ENCODE measurements at regions not wholly inside any gene's neighbourhood (a gene's known extent, or its start where the extent isn't known, plus 50 kb on each side); places are given as distances from the start of the nearest gene placed in this dataset.

DNA sequence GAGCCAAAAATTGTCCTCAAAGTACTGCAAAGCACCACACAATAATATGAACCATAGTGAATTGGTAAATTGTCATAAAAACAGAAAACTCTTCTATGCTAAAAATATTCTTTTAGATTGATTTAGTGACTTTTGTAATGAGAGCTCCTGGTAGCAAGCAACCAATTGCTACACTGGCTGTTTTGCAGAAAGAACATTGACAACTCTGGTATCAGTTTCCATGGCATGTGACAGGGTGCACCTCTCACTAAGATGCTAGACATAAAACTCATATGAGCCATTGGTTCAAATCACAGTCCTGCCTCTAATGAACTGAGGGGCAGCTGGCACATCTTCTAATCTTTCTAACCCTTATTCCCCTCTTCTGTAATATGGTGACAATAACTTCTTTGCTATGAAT, 212.2 kb downstream of the HS3ST1 start:
- no peaks in the 10 kb centered on the region for H3K9me3 ChIP-seq (ENCODE audit: insufficient read depth, low read length)
- H3K4me1 ChIP-seq (ENCODE audit: insufficient read depth, insufficient read length) = no peaks in the 10 kb centered on the region
- H3K9ac ChIP-seq (ENCODE audit: insufficient read length, low read depth) = no peak overlapping the region
- no peaks in the 10 kb centered on the region for H3K36me3 ChIP-seq (ENCODE audit: insufficient read depth, insufficient read length, low read length)
- no peaks in the 10 kb centered on the region for H3K27me3 ChIP-seq (ENCODE audit: insufficient read depth, insufficient read length)
- no peak overlapping the region for H3K4me3 ChIP-seq (ENCODE audit: insufficient read length, low read depth)
- no peak for DNase-seq (ENCODE audit: low read depth, low spot score)
- TF ChIP-seq SUZ12 (IDR thresholded peaks at IDR 0.05; ENCODE audit: extremely low read depth, insufficient read depth, insufficient read length) (no peak), YY1 (IDR thresholded peaks at IDR 0.05; ENCODE audit: insufficient read depth, insufficient read length) (no peak), ZNF274 (IDR thresholded peaks at IDR 0.05; ENCODE audit: low read depth, low read length) (no peak)

GRCh38 chr4:11214281-11214680, 214.4 kb downstream of the HS3ST1 start:
- H3K9me3 ChIP-seq (ENCODE audit: insufficient read depth, low read length) = no peaks in the 10 kb centered on the region
- H3K36me3 ChIP-seq (ENCODE audit: insufficient read depth, insufficient read length, low read length) = no peaks in the 10 kb centered on the region
- TF ChIP-seq YY1 (IDR thresholded peaks at IDR 0.05; ENCODE audit: insufficient read depth, insufficient read length) (no peak), SUZ12 (IDR thresholded peaks at IDR 0.05; ENCODE audit: extremely low read depth, insufficient read depth, insufficient read length) (no peak), ZNF274 (IDR thresholded peaks at IDR 0.05; ENCODE audit: low read depth, low read length) (no peak)

GRCh38 chr4:11209826-11210225, 218.9 kb downstream of the HS3ST1 start:
- Histone ChIP-seq H3K4me1 (ENCODE audit: insufficient read depth, insufficient read length) (no peaks in the 10 kb centered on the region), H3K4me3 (ENCODE audit: insufficient read length, low read depth) (no peak overlapping the region), H3K9me3 (ENCODE audit: insufficient read depth, low read length) (peaks cover 14% of the 10 kb centered on the region), H3K9ac (ENCODE audit: insufficient read length, low read depth) (no peak overlapping the region), H3K27me3 (ENCODE audit: insufficient read depth, insufficient read length) (no peaks in the 10 kb centered on the region), H3K36me3 (ENCODE audit: insufficient read depth, insufficient read length, low read length) (no peaks in the 10 kb centered on the region)
- no peak for DNase-seq (ENCODE audit: low read depth, low spot score)
- TF ChIP-seq YY1 (IDR thresholded peaks at IDR 0.05; ENCODE audit: insufficient read depth, insufficient read length) = no peak
- TF ChIP-seq SUZ12 (IDR thresholded peaks at IDR 0.05; ENCODE audit: extremely low read depth, insufficient read depth, insufficient read length) = no peak
- no peak for TF ChIP-seq ZNF274 (IDR thresholded peaks at IDR 0.05; ENCODE audit: low read depth, low read length)

More at GRCh38 chr4:11214281-11214680, 214.4 kb downstream of the HS3ST1 start:
- DNase-seq (ENCODE audit: low read depth, low spot score) = no peak
- Histone ChIP-seq H3K4me3 (ENCODE audit: insufficient read length, low read depth) (no peak overlapping the region), H3K4me1 (ENCODE audit: insufficient read depth, insufficient read length) (no peaks in the 10 kb centered on the region), H3K27me3 (ENCODE audit: insufficient read depth, insufficient read length) (no peaks in the 10 kb centered on the region), H3K9ac (ENCODE audit: insufficient read length, low read depth) (no peak overlapping the region)

DNA sequence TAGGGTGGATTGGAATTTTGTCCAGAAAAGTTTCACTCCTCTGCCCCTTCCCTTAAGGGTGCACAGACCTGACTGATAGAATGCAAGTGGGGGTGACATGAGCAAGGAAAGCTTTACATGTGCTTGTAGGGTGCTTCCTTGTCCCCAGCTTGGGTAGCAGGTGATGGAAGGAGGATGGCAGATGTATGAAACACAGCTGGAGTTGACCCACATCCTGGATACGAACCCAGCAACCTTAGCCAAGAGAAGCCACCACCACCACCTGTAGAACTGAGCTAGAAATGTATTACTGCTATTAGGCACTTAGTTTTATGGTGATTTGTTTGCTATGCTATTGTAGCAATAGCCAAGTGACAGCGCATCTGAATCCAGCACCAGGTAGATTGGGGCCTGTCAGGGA, 227.4 kb downstream of the HS3ST1 start:
- no peaks in the 10 kb centered on the region for H3K27me3 ChIP-seq (ENCODE audit: insufficient read depth, insufficient read length)
- no peak overlapping the region for H3K4me3 ChIP-seq (ENCODE audit: insufficient read length, low read depth)
- H3K9ac ChIP-seq (ENCODE audit: insufficient read length, low read depth) = no peak overlapping the region
- H3K36me3 ChIP-seq (ENCODE audit: insufficient read depth, insufficient read length, low read length) = no peaks in the 10 kb centered on the region
- TF ChIP-seq SUZ12 (IDR thresholded peaks at IDR 0.05; ENCODE audit: extremely low read depth, insufficient read depth, insufficient read length) (no peak), ZNF274 (IDR thresholded peaks at IDR 0.05; ENCODE audit: low read depth, low read length) (no peak), YY1 (IDR thresholded peaks at IDR 0.05; ENCODE audit: insufficient read depth, insufficient read length) (no peak)
- DNase-seq (ENCODE audit: low read depth, low spot score) = no peak
- no peaks in the 10 kb centered on the region for H3K4me1 ChIP-seq (ENCODE audit: insufficient read depth, insufficient read length)
- no peaks in the 10 kb centered on the region for H3K9me3 ChIP-seq (ENCODE audit: insufficient read depth, low read length)

DNA sequence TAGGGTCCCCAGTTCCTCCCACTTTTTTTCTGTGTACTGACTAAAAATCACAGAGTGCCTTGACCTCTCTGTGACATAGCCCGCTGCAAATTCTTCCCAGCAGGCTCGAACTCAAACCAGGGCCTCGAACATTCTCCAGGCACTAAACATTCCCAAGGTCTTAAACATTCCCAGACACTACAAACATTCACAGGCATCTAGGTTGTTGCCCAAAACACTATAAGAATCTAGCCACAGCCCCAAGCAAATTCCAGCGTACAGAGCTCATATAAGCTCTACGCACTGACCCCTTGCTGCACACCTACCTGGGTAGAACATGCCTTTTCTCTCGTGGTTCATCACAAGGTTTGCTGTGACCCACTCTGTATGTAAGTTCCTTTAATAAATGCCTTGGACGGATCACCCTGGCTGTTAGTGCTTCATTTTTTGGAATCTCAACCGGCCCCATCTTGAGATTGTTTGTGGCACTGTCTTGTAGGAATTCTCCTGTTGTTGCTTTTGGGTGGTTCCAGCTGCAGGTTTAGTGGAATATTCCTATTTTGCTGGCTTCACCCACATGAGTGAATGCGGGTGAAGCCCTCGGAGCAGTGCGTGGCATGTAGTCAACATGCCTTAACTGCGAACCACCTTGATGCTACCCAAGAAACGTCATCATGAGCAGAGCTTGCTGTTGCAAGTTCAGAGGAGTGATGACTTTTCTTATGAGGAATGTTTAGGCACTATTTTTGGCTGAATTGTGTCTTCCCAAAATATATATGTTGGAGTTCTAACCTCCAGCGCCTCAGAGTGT, 230.0 kb downstream of the HS3ST1 start:
- no peaks in the 10 kb centered on the region for H3K4me1 ChIP-seq (ENCODE audit: insufficient read depth, insufficient read length)
- H3K9me3 ChIP-seq (ENCODE audit: insufficient read depth, low read length) = no peaks in the 10 kb centered on the region
- DNase-seq (ENCODE audit: low read depth, low spot score) = no peak
- no peak overlapping the region for H3K4me3 ChIP-seq (ENCODE audit: insufficient read length, low read depth)
- TF ChIP-seq YY1 (IDR thresholded peaks at IDR 0.05; ENCODE audit: insufficient read depth, insufficient read length) (no peak), ZNF274 (IDR thresholded peaks at IDR 0.05; ENCODE audit: low read depth, low read length) (no peak), SUZ12 (IDR thresholded peaks at IDR 0.05; ENCODE audit: extremely low read depth, insufficient read depth, insufficient read length) (no peak)
- H3K9ac ChIP-seq (ENCODE audit: insufficient read length, low read depth) = no peak overlapping the region
- H3K27me3 ChIP-seq (ENCODE audit: insufficient read depth, insufficient read length) = no peaks in the 10 kb centered on the region
- H3K36me3 ChIP-seq (ENCODE audit: insufficient read depth, insufficient read length, low read length) = no peaks in the 10 kb centered on the region

DNA sequence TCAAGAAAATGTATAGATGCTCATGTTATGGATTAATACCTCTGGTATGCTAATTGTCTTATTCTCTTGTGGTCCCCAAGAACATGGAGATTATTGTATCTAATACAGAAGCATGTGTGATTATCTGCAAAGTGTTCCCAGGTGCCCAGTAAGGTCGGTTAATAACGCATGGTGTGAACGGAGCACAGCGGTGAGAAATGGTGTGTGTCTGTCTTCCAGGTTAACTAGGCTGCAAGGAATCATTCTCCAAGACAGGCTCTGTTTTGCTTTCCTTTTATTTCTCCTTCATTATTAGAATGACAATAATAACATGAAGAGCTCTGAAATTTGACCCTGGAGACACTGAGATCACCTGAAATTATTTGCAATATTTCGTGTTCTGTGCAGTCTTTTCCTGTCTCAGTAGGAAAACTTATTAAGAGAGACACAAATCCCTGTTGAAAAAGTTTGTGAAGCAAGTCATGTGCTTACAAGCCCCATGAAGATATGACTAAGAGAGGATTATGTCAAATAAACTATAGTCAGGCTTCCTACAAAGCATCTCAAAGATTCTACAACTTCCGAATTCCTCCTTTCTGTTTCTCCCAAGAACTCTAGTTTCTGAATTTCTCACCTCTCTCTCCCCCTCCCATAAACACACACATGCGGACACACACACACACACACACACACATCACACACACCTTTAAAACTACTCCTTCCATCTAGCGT, 230.9 kb downstream of the HS3ST1 start:
- no peaks in the 10 kb centered on the region for H3K9me3 ChIP-seq (ENCODE audit: insufficient read depth, low read length)

DNA sequence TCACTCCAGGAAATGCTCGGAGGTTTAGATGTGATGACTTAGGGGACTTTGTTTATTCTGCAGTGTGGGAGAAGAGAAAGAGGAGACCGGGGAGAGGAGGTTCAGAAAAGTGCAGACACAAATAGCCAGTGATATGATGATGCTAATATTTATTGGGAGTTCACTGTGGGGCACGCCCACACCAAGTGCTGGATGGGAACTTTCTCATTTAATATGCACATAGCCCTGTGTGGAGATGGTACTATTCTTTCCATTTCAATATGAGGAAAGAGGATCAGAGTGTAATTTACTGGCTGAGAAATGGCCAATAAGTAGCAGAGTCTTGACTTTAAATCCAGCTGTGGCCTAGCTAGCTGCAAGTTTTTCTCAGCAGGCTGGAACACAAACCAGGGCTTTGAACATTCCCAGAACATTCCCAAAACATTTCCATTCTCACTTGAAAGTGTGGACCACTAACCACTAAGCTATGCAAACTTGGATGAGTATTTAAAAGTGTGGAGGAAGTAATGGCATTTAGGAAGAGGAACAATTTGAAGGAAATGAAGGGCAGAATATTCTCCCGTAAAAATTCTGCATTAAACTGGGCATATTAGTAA, 231.7 kb downstream of the HS3ST1 start:
- Histone ChIP-seq H3K9ac (ENCODE audit: insufficient read length, low read depth) (no peak overlapping the region), H3K9me3 (ENCODE audit: insufficient read depth, low read length) (no peaks in the 10 kb centered on the region), H3K4me3 (ENCODE audit: insufficient read length, low read depth) (no peak overlapping the region), H3K4me1 (ENCODE audit: insufficient read depth, insufficient read length) (no peaks in the 10 kb centered on the region), H3K27me3 (ENCODE audit: insufficient read depth, insufficient read length) (no peaks in the 10 kb centered on the region), H3K36me3 (ENCODE audit: insufficient read depth, insufficient read length, low read length) (no peaks in the 10 kb centered on the region)
- no peak for DNase-seq (ENCODE audit: low read depth, low spot score)
- TF ChIP-seq SUZ12 (IDR thresholded peaks at IDR 0.05; ENCODE audit: extremely low read depth, insufficient read depth, insufficient read length) = no peak
- no peak for TF ChIP-seq YY1 (IDR thresholded peaks at IDR 0.05; ENCODE audit: insufficient read depth, insufficient read length)
- TF ChIP-seq ZNF274 (IDR thresholded peaks at IDR 0.05; ENCODE audit: low read depth, low read length) = no peak

More for the DNA sequence above, 230.9 kb downstream of the HS3ST1 start:
- H3K4me1 ChIP-seq (ENCODE audit: insufficient read depth, insufficient read length) = no peaks in the 10 kb centered on the region
- no peak overlapping the region for H3K4me3 ChIP-seq (ENCODE audit: insufficient read length, low read depth)
- TF ChIP-seq YY1 (IDR thresholded peaks at IDR 0.05; ENCODE audit: insufficient read depth, insufficient read length) = no peak
- TF ChIP-seq ZNF274 (IDR thresholded peaks at IDR 0.05; ENCODE audit: low read depth, low read length) = no peak
- TF ChIP-seq SUZ12 (IDR thresholded peaks at IDR 0.05; ENCODE audit: extremely low read depth, insufficient read depth, insufficient read length) = no peak
- no peaks in the 10 kb centered on the region for H3K36me3 ChIP-seq (ENCODE audit: insufficient read depth, insufficient read length, low read length)
- H3K9ac ChIP-seq (ENCODE audit: insufficient read length, low read depth) = no peak overlapping the region
- no peaks in the 10 kb centered on the region for H3K27me3 ChIP-seq (ENCODE audit: insufficient read depth, insufficient read length)
- no peak for DNase-seq (ENCODE audit: low read depth, low spot score)

Data from NT2/D1 (cell line).